SK-N-SH (cell line): ENCODE measurements at regions not wholly inside any gene's neighbourhood (a gene's known extent, or its start where the extent isn't known, plus 50 kb on each side); places are given as distances from the start of the nearest gene placed in this dataset.
A peak's percentile ranks its signal among the peaks of the same experiment; 100 is the strongest.

ENCODE experiments used
- CTCF ChIA-PET: fragments of 300-600, 350-600 bp; formaldehyde crosslinking; extraction: SDS; loops from one replicate; lab custom pipeline; 2021; lab: Yijun Ruan, JAX
- POLR2A ChIA-PET: fragments of 350-600 bp; sonication (Branson Sonifier 250); formaldehyde crosslinking; extraction: SDS; loops from one replicate; lab custom pipeline; 2020; ENCODE audit warnings: antibody characterized with exemption, inconsistent platforms; lab: Yijun Ruan, JAX
- DNase-seq: peaks from one replicate; pipeline ENCODE4 v3.0.0; 2012
- H2AFZ ChIP-seq: fragments of 200-600 bp; sonication (generic); 2 replicates; pipeline ENCODE4 v1.8.1; 2016; ENCODE audit warnings: antibody characterized with exemption, mild to moderate bottlenecking, low read depth
- H3F3A ChIP-seq: fragments of 200-600 bp; sonication (generic); replicated peaks from 2 replicates; pipeline ENCODE3; 2016; ENCODE audit warnings: antibody characterized with exemption, mild to moderate bottlenecking; ENCODE audit not compliant: insufficient read depth
- H3K27ac ChIP-seq, 2 experiments: fragments of 200-500 bp in 1 of 2; fragments of 200-600 bp in 1 of 2; sonication (Bioruptor generic) in 1 of 2; sonication (generic), shearing (Covaris generic) in 1 of 2; 2 replicates each; pipeline versions ENCODE4 v1.5.1 to v1.6.1; 2014 to 2016; ENCODE audit warnings: low read depth in 2 of 2, inconsistent platforms in 1 of 2, low read length in 1 of 2, mild to moderate bottlenecking in 1 of 2, mixed read lengths in 1 of 2
- H3K27me3 ChIP-seq: fragments of 200-600 bp; sonication (generic), shearing (Covaris generic); 2 replicates; pipeline ENCODE4 v1.6.1; 2016; ENCODE audit warnings: mixed run types; ENCODE audit not compliant: insufficient read depth
- H3K36me3 ChIP-seq, 2 experiments: fragments of 200-500 bp in 1 of 2; fragments of 200-600 bp in 1 of 2; sonication (Bioruptor generic) in 1 of 2; sonication (generic) in 1 of 2; replicated peaks in 1 of 2; 2 replicates each; pipeline versions ENCODE3 to v1.5.1; 2014 to 2016; ENCODE audit warnings: low read length in 1 of 2, mild to moderate bottlenecking in 1 of 2; ENCODE audit not compliant: insufficient read depth in 2 of 2, control insufficient read depth in 1 of 2
- H3K4me1 ChIP-seq, 2 experiments: fragments of 200-500 bp in 1 of 2; fragments of 200-600 bp in 1 of 2; sonication (Bioruptor generic) in 1 of 2; sonication (generic), shearing (Covaris generic) in 1 of 2; 2 replicates each; pipeline versions ENCODE4 v1.5.1 to v1.6.1; 2014 to 2016; ENCODE audit warnings: low read depth in 1 of 2, low read length in 1 of 2, mixed run types in 1 of 2; ENCODE audit not compliant: insufficient read depth in 2 of 2, control insufficient read depth in 1 of 2
- H3K4me2 ChIP-seq: fragments of 200-600 bp; sonication (generic), shearing (Covaris generic); 2 replicates; pipeline ENCODE4 v1.6.1; 2017; ENCODE audit warnings: mixed run types
- H3K4me3 ChIP-seq, 2 experiments: fragments of 200-500 bp in 1 of 2; fragments of 200-600 bp in 1 of 2; sonication (Bioruptor generic) in 1 of 2; sonication (generic), shearing (Covaris generic) in 1 of 2; 2 replicates each; pipeline versions ENCODE4 v1.5.1 to v1.8.1; 2014 to 2016; ENCODE audit warnings: low read depth in 2 of 2, inconsistent platforms in 1 of 2, low read length in 1 of 2, mild to moderate bottlenecking in 1 of 2, mixed read lengths in 1 of 2, moderate library complexity in 1 of 2
- H3K79me2 ChIP-seq: fragments of 200-600 bp; sonication (generic); 2 replicates; pipeline ENCODE4 v1.8.1; 2017; ENCODE audit warnings: mild to moderate bottlenecking; ENCODE audit not compliant: insufficient read depth
- H3K9ac ChIP-seq: fragments of 200-600 bp; sonication (generic); 2 replicates; pipeline ENCODE4 v1.6.1; 2017; ENCODE audit warnings: mixed run types
- H3K9me2 ChIP-seq: fragments of 200-600 bp; sonication (generic); 2 replicates; pipeline ENCODE4 v1.6.1; 2017; ENCODE audit warnings: mixed run types
- H3K9me3 ChIP-seq: fragments of 200-600 bp; sonication (generic); 2 replicates; pipeline ENCODE4 v1.6.1; 2017; ENCODE audit warnings: mixed run types, mild to moderate bottlenecking, moderate library complexity
- H4K20me1 ChIP-seq: fragments of 200-600 bp; sonication (generic); 2 replicates; pipeline ENCODE4 v1.6.1; 2017; ENCODE audit warnings: mild to moderate bottlenecking, mixed run types; ENCODE audit not compliant: insufficient read depth
- ELF1 ChIP-seq: IDR thresholded peaks from 2 replicates; pipeline ENCODE4 v1.4.0; 2012
- EZH2phosphoT487 ChIP-seq: fragments of 200-600 bp; sonication (generic); IDR thresholded peaks from 2 replicates; pipeline ENCODE4 v1.6.1; 2017; ENCODE audit warnings: low read depth, mixed run types, mild to moderate bottlenecking, antibody characterized with exemption, moderate library complexity, borderline replicate concordance
- FOSL2 ChIP-seq: IDR thresholded peaks from 2 replicates; pipeline ENCODE4 v1.4.0; 2012; ENCODE audit warnings: low read depth, mild to moderate bottlenecking, moderate library complexity, borderline replicate concordance
- MEF2A ChIP-seq: IDR thresholded peaks from 2 replicates; pipeline ENCODE4 v1.4.0; 2012; ENCODE audit warnings: low read depth, borderline replicate concordance
- NRF1 ChIP-seq: IDR thresholded peaks from 2 replicates; pipeline ENCODE4 v1.6.1; 2012; ENCODE audit warnings: low read depth, mild to moderate bottlenecking, low read length
- POLR2AphosphoS5 ChIP-seq: IDR thresholded peaks from 2 replicates; pipeline ENCODE4 v1.6.1; 2012; ENCODE audit warnings: low read depth, low read length
- RCOR1 ChIP-seq: fragments of 150-350 bp; IDR thresholded peaks from 2 replicates; pipeline ENCODE4 v1.6.1; 2017; ENCODE audit warnings: antibody characterized with exemption, low read length
- REST ChIP-seq: IDR thresholded peaks from 2 replicates; pipeline ENCODE4 v1.6.1; 2012; ENCODE audit warnings: mild to moderate bottlenecking, low read depth, low read length, moderate library complexity
- RXRA ChIP-seq: IDR thresholded peaks from 2 replicates; pipeline ENCODE4 v1.4.0; 2012; ENCODE audit warnings: low read depth, mild to moderate bottlenecking, borderline replicate concordance
- SIN3A ChIP-seq: IDR thresholded peaks from 2 replicates; pipeline ENCODE4 v1.6.1; 2012; ENCODE audit warnings: low read depth, mild to moderate bottlenecking, low read length, moderate library complexity, borderline replicate concordance
- TAF1 ChIP-seq: IDR thresholded peaks from 2 replicates; pipeline ENCODE4 v1.6.1; 2012; ENCODE audit warnings: low read depth, mild to moderate bottlenecking, low read length, moderate library complexity, borderline replicate concordance
- YY1 ChIP-seq: IDR thresholded peaks from 2 replicates; pipeline ENCODE4 v1.4.0; 2012; ENCODE audit warnings: low read depth, mild to moderate bottlenecking
- WGBS: methylation state at CpG from one replicate; pipeline ENCODE4 v1.1.6; 2017; ENCODE audit warnings: low lambda C conversion rate; 5-methylcytosine and 5-hydroxymethylcytosine counted together
- TF ChIP-seq, protein P1 (sequence below): fragments of 200-600 bp; sonication (generic); IDR thresholded peaks from 2 replicates; pipeline ENCODE4 v1.6.1; 2017; ENCODE audit warnings: antibody characterized with exemption, mild to moderate bottlenecking, moderate library complexity

DNA sequence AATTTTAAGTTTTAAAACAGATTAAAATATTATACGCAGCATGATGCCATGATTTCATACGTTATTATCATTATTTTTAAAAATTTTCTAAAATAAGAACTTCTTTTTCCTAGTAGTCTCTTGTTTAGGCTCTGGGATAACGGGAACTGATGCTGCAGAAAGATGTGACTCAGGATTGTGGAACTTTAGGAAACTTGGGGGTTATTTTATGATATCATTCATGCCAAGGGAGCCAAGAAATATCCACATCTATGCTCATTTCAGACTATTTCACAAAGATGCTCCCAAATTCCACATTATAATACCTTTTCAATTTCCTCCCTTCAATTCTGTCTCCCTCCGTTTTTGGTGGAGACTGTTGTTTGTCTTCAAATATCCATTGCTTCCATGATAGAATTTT is 236.4 kb downstream of the HS3ST3A1 start (continued):
- TF ChIP-seq REST = no peak

DNA sequence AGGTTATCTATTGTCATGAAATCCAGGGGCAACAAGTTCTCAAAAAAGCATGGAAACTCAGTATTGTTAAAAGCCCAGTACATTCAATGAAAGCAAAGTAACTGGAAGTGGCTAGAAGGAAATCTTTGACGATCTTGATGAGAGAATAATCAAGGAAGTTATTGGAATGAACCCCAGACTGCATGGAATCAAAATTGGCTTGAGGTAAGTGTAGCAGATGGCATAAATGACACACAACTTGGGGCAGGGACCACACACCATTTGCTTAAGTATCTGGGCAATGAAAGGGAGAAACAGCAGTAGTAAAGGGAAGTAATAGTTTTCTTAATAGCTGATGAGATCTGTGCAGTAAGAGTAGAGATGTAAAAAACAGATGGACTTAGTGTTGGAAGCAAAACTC is 238.0 kb downstream of the HS3ST3A1 start:
- POLR2A ChIA-PET = no interaction called here
- H3K27ac ChIP-seq = no peak overlapping the region
- H2AFZ ChIP-seq = peak overlapping the region; percentile 38; the same call in 1 of the 2 replicates

More for the DNA sequence above, 238.0 kb downstream of the HS3ST3A1 start:
- TF ChIP-seq POLR2AphosphoS5 (no peak), YY1 (no peak), MEF2A (no peak), ELF1 (no peak), EZH2phosphoT487 (no peak), NRF1 (no peak), FOSL2 (no peak), RCOR1 (no peak), RXRA (no peak), TAF1 (no peak), REST (no peak), SIN3A (no peak)
- TF ChIP-seq, protein P1, sequence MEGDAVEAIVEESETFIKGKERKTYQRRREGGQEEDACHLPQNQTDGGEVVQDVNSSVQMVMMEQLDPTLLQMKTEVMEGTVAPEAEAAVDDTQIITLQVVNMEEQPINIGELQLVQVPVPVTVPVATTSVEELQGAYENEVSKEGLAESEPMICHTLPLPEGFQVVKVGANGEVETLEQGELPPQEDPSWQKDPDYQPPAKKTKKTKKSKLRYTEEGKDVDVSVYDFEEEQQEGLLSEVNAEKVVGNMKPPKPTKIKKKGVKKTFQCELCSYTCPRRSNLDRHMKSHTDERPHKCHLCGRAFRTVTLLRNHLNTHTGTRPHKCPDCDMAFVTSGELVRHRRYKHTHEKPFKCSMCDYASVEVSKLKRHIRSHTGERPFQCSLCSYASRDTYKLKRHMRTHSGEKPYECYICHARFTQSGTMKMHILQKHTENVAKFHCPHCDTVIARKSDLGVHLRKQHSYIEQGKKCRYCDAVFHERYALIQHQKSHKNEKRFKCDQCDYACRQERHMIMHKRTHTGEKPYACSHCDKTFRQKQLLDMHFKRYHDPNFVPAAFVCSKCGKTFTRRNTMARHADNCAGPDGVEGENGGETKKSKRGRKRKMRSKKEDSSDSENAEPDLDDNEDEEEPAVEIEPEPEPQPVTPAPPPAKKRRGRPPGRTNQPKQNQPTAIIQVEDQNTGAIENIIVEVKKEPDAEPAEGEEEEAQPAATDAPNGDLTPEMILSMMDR = no peak
- Histone ChIP-seq H3K79me2 (no peaks in the 10 kb centered on the region), H3K27me3 (no peaks in the 10 kb centered on the region), H3K4me1 (peaks cover 13 to 19% of the 10 kb centered on the region in 2 experiments; a peak in 3 of 4 replicates), H3K4me3 (no peak overlapping the region), H3K4me2 (no peak overlapping the region), H3K9me2 (no peaks in the 10 kb centered on the region), H3K9ac (no peak overlapping the region), H3K36me3 (no peaks in the 10 kb centered on the region), H4K20me1 (no peaks in the 10 kb centered on the region), H3F3A (peaks cover 25% of the 10 kb centered on the region), H3K9me3 (no peaks in the 10 kb centered on the region)
- no peak for DNase-seq
- CTCF ChIA-PET = interaction anchor here (0.8 to 1.9 kb wide), 2 partner anchors 10 to 12 kb away, joined by 3 to 5 read pairs; no protein-coding TSS in a partner anchor
- whole genome bisulfite sequencing = 81% methylated on average over 1 of the region's 1 CpG
